ENCODE measurements at regions not wholly inside any gene's neighbourhood (a gene's known extent, or its start where the extent isn't known, plus 50 kb on each side); places are given as distances from the start of the nearest gene placed in this dataset.

- no peak for DNase-seq
Observed at GRCh38 chr20:57038608-57039440, 227.6 kb downstream of the BMP7 start.

- no peak for DNase-seq
Observed at GRCh38 chr20:57040466-57040865, 226.0 kb downstream of the BMP7 start.

GRCh38 chr20:57040924-57041323 is 225.5 kb downstream of the BMP7 start:
- DNase-seq = no peak

GRCh38 chr20:57043091-57043490 is 223.3 kb downstream of the BMP7 start:
- no peak for DNase-seq

- no peak for DNase-seq
Observed at GRCh38 chr20:57043669-57044268, 222.7 kb downstream of the BMP7 start.

GRCh38 chr20:57047281-57048026 is 219.0 kb downstream of the BMP7 start:
- DNase-seq = no peak

GRCh38 chr20:57048027-57048869 is 218.2 kb downstream of the BMP7 start:
- DNase-seq = peak in 1 of 2 donors; percentile 41

- no peak for DNase-seq
Observed at GRCh38 chr20:57049296-57049695, 217.1 kb downstream of the BMP7 start.

GRCh38 chr20:57051096-57051495 is 215.3 kb downstream of the BMP7 start:
- no peak for DNase-seq

- no peak for DNase-seq
Observed at GRCh38 chr20:57053067-57053466, 213.4 kb downstream of the BMP7 start.

- DNase-seq = no peak
Observed at GRCh38 chr20:57053793-57054552, 212.5 kb downstream of the BMP7 start.

GRCh38 chr20:57055345-57055744 is 211.1 kb downstream of the BMP7 start:
- no peak for DNase-seq

GRCh38 chr20:57056651-57057050 is 209.8 kb downstream of the BMP7 start:
- DNase-seq = no peak

- DNase-seq = no peak
Observed at GRCh38 chr20:57059055-57059596, 207.3 kb downstream of the BMP7 start.

- no peak for DNase-seq
Observed at GRCh38 chr20:57060407-57061050, 205.9 kb downstream of the BMP7 start.

- DNase-seq = no peak
Observed at GRCh38 chr20:57061051-57061900, 205.2 kb downstream of the BMP7 start.

- no peak for DNase-seq
Observed at GRCh38 chr20:57062241-57062640, 204.2 kb downstream of the BMP7 start.

- no peak for DNase-seq
Observed at GRCh38 chr20:57062696-57063270, 203.7 kb downstream of the BMP7 start.

- DNase-seq = no peak
Observed at GRCh38 chr20:57064836-57065235, 201.6 kb downstream of the BMP7 start.

- no peak for DNase-seq
Observed at GRCh38 chr20:57065646-57066045, 200.8 kb downstream of the BMP7 start.
